Thyroid gland (tissue), 4 donors: ENCODE measurements at regions not wholly inside any gene's neighbourhood (a gene's known extent, or its start where the extent isn't known, plus 50 kb on each side); places are given as distances from the start of the nearest gene placed in this dataset.

Experiments
- DNase-seq, 2 donors: peaks; one replicate each; pipeline ENCODE4 v3.0.0-alpha.2; 2019
- H3K27ac ChIP-seq, 3 donors: fragments of 200-600 bp; sonication (generic); 1 replicate in 2 of 3; 2 replicates in 1 of 3; pipeline ENCODE4 v1.5.1; 2016 to 2019; ENCODE audit warnings: mild to moderate bottlenecking in 1 of 3, moderate library complexity in 1 of 3
- H3K27me3 ChIP-seq: fragments of 200-600 bp; sonication (generic); one replicate; pipeline ENCODE4 v1.5.1; 2019
- H3K36me3 ChIP-seq, 2 donors: fragments of 200-600 bp; sonication (generic); one replicate each; pipeline ENCODE4 v1.5.1; 2016 to 2019
- H3K4me1 ChIP-seq, 2 donors: fragments of 200-600 bp; sonication (generic); one replicate each; pipeline ENCODE4 v1.5.1; 2017 to 2019
- H3K4me3 ChIP-seq, 3 donors: fragments of 200-600 bp; sonication (generic); replicated peaks in 1 of 3; 1 replicate in 2 of 3; 2 replicates in 1 of 3; pipeline ENCODE4 v1.5.1; 2016; ENCODE audit warnings: mild to moderate bottlenecking in 1 of 3
- H3K9me3 ChIP-seq: fragments of 200-600 bp; sonication (generic); one replicate; pipeline ENCODE4 v1.5.1; 2017
- POLR2A ChIP-seq, 2 donors: fragments of 450-650 bp; IDR thresholded peaks; one replicate each; pipeline ENCODE4 v1.6.1; 2017; ENCODE audit warnings: antibody characterized with exemption in 2 of 2, mild to moderate bottlenecking in 2 of 2, moderate library complexity in 1 of 2
- WGBS, 2 donors: methylation state at CpG; one replicate each; pipeline ENCODE4 v1.1.5; 2017; 5-methylcytosine and 5-hydroxymethylcytosine counted together
- intact Hi-C: fragments of 100-400 bp; cut with DNase I; formaldehyde crosslinking; loops from one replicate; pipeline ENCODE4 v1.15.1; 2023
- TF ChIP-seq, protein P1 (sequence below), 6 experiments: fragments of 200-600 bp in 3 of 6; fragments of 450-650 bp in 3 of 6; sonication (generic) in 3 of 6; IDR thresholded peaks; one replicate each; pipeline ENCODE4 v1.5.1; 2016 to 2019; ENCODE audit warnings: antibody characterized with exemption in 6 of 6, mild to moderate bottlenecking in 2 of 6, inconsistent platforms in 1 of 6, moderate library complexity in 1 of 6

DNA sequence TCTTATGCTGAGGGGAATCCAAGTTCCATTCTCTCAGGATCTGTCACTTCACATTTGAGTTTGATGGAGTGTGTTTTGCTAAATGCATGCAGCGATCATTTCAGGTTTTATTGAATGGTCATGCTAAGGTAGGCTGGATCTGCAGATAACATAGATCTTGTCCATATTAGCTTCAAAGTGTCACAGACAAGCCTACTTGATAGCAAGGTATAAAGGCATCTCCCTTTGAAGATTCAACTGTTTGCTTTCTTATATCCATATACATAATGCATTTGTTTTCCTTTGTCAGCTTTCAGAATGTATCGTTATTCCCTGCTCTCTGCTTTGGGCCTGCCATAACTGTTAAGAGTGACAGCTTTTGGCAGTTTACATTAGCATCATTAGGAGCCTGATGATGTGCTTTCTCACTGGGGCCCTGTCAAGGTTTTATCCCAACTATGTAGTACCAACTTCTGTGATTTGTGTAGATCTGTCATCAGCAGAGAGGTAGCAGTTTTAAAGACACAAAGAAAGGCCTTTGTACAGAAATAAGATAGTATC, 604.3 kb upstream of the CDH7 start:
- no peak overlapping the region for H3K4me3 ChIP-seq
- intact Hi-C loops: no loop called here
- WGBS, 2 donors: 89 to 90% methylated on average over 2 of the region's 2 CpGs
- no peaks in the 10 kb centered on the region for H3K9me3 ChIP-seq
- no peaks in the 10 kb centered on the region for H3K36me3 ChIP-seq
- no peaks in the 10 kb centered on the region for H3K4me1 ChIP-seq
- no peaks in the 10 kb centered on the region for H3K27me3 ChIP-seq
- H3K27ac ChIP-seq: no peak overlapping the region
- no peak for DNase-seq
- TF ChIP-seq POLR2A (IDR thresholded peaks at IDR 0.05): no peak
- TF ChIP-seq, protein P1, sequence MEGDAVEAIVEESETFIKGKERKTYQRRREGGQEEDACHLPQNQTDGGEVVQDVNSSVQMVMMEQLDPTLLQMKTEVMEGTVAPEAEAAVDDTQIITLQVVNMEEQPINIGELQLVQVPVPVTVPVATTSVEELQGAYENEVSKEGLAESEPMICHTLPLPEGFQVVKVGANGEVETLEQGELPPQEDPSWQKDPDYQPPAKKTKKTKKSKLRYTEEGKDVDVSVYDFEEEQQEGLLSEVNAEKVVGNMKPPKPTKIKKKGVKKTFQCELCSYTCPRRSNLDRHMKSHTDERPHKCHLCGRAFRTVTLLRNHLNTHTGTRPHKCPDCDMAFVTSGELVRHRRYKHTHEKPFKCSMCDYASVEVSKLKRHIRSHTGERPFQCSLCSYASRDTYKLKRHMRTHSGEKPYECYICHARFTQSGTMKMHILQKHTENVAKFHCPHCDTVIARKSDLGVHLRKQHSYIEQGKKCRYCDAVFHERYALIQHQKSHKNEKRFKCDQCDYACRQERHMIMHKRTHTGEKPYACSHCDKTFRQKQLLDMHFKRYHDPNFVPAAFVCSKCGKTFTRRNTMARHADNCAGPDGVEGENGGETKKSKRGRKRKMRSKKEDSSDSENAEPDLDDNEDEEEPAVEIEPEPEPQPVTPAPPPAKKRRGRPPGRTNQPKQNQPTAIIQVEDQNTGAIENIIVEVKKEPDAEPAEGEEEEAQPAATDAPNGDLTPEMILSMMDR (IDR thresholded peaks at IDR 0.05): no peak

DNA sequence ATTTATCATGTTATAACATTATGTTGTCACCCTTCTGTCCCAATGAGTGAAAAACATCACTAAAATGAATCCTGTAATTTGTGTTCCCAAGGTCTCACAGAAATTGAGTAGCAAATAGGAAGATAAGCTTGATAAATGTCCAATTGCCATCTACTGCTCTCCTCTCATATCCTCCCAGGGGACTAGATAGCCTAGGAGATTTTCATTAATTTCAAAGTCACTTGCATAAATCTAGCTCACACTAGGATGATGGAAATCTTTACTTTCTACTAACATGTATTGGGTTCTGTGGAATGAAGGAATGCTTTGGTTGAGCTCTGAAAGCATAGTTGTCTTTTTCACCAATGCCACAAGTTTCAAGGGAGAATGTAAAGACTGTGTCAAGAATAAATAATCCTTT, 605.5 kb upstream of the CDH7 start:
- no peak for DNase-seq
- TF ChIP-seq POLR2A (IDR thresholded peaks at IDR 0.05): no peak
- TF ChIP-seq, protein P1 (IDR thresholded peaks at IDR 0.05): no peak
- Histone ChIP-seq H3K27me3 (no peaks in the 10 kb centered on the region), H3K4me3 (no peak overlapping the region), H3K27ac (no peak overlapping the region), H3K9me3 (no peaks in the 10 kb centered on the region), H3K4me1 (no peaks in the 10 kb centered on the region), H3K36me3 (no peaks in the 10 kb centered on the region)
- intact Hi-C loops: no loop called here

GRCh38 chr18:65133610-65134009, 617.2 kb upstream of the CDH7 start:
- no peaks in the 10 kb centered on the region for H3K9me3 ChIP-seq
- DNase-seq: no peak
- no peaks in the 10 kb centered on the region for H3K27me3 ChIP-seq
- H3K36me3 ChIP-seq: no peaks in the 10 kb centered on the region
- intact Hi-C loops: no loop called here
- no peak for TF ChIP-seq POLR2A (IDR thresholded peaks at IDR 0.05)
- TF ChIP-seq, protein P1 (IDR thresholded peaks at IDR 0.05): no peak
- no peak overlapping the region for H3K4me3 ChIP-seq
- WGBS, 2 donors: 87 to 89% methylated on average over 1 of the region's 1 CpG
- H3K27ac ChIP-seq: no peak overlapping the region
- H3K4me1 ChIP-seq: no peaks in the 10 kb centered on the region

DNA sequence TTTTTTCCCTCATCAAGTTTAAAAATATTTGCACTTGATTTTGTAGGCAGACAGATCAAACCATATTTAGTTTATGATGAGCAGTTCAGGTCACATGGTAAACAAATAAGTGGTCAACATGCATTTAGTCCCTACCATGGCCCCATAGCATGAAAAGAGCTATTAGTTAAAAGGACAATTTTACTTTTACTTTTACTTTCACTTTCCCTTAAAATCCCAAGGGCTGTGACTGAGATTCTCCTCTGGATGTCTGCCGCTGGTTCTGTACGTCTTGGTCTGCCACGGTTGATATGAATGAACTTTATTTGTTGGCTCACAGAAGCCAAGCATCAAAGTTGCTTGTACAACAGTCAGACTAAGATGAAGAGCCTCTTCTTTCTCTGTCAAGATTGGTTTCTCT, 626.2 kb upstream of the CDH7 start:
- Histone ChIP-seq H3K36me3 (no peaks in the 10 kb centered on the region), H3K27ac (no peak overlapping the region), H3K9me3 (no peaks in the 10 kb centered on the region), H3K4me3 (no peak overlapping the region), H3K4me1 (no peaks in the 10 kb centered on the region), H3K27me3 (no peaks in the 10 kb centered on the region)
- WGBS, 2 donors: 72 to 78% methylated on average over 3 of the region's 3 CpGs
- intact Hi-C loops: no loop called here
- DNase-seq: no peak
- TF ChIP-seq, protein P1 (IDR thresholded peaks at IDR 0.05): no peak
- no peak for TF ChIP-seq POLR2A (IDR thresholded peaks at IDR 0.05)

DNA sequence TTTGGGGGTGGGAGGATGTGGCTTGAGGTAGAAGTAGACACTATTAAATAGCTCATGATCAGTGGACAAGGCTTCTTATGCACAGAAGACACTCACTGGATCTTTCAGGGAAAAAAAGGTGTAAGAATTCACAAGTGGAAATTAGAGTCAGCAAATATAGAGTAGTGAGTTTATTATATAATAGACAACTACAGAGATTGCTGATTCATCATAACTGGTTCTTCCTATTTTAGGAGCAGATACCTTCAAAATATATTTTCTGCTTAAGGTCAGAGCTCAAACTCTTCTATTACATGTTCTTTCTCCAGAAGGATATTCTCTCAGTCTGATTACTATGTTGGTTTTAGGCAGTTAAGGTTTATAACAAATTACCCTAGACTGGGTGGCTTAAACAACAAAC, 646.9 kb upstream of the CDH7 start:
- intact Hi-C loops: no loop called here

More for the DNA sequence above, 646.9 kb upstream of the CDH7 start:
- Histone ChIP-seq H3K36me3 (no peaks in the 10 kb centered on the region), H3K4me1 (no peaks in the 10 kb centered on the region), H3K27ac (no peak overlapping the region), H3K27me3 (no peaks in the 10 kb centered on the region), H3K4me3 (no peak overlapping the region), H3K9me3 (no peaks in the 10 kb centered on the region)
- TF ChIP-seq, protein P1 (IDR thresholded peaks at IDR 0.05): no peak
- TF ChIP-seq POLR2A (IDR thresholded peaks at IDR 0.05): no peak
- no peak for DNase-seq
